ENCODE measurements at regions not wholly inside any gene's neighbourhood (a gene's known extent, or its start where the extent isn't known, plus 50 kb on each side); places are given as distances from the start of the nearest gene placed in this dataset.
"Not testable (repeated sequence)": the region's sequence is repeated elsewhere in the genome, so short reads cannot be mapped to it uniquely, and the experiment has no call there.

DNA sequence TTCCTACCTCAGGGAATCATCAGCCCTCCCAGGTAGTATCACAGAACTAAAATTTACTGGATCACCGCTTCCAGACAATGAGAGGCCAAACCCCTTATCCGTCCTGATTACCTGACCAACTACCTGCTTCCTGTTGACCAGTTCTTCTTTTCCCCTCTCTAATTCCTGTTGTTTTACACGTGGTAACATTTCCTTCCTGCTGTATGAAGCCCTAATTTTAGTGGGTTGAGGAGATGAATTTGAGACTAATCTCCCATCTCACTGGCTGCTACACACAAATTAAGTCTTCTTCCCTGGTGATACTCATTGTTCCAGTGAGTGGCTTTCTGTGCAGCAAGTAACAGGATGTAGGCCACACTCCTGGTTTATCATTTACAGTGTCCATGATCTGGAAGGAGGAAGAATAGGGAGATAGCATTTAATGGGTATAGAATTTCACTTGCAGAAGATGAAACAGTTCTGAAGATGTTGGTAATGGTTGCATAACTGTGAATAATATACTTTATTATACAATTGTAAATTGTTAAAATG lies 2112.9 kb downstream of the NCAM2 start:
- ChIA-PET POLR2A (no interaction called here), CTCF (no interaction called here)
- no peak for DNase-seq
- H3K9me3 Mint-ChIP-seq = peaks cover 3% of the 10 kb centered on the region
- H3K4me1 Mint-ChIP-seq (ENCODE audit: low read depth) = no peaks in the 10 kb centered on the region
- H3K4me3 Mint-ChIP-seq = no peak overlapping the region
- H3K36me3 Mint-ChIP-seq = no peaks in the 10 kb centered on the region
- H3K27ac Mint-ChIP-seq = no peak overlapping the region
- H3K27me3 Mint-ChIP-seq = no peaks in the 10 kb centered on the region
- intact Hi-C loops (cut with micrococcal nuclease) = no loop called here

DNA sequence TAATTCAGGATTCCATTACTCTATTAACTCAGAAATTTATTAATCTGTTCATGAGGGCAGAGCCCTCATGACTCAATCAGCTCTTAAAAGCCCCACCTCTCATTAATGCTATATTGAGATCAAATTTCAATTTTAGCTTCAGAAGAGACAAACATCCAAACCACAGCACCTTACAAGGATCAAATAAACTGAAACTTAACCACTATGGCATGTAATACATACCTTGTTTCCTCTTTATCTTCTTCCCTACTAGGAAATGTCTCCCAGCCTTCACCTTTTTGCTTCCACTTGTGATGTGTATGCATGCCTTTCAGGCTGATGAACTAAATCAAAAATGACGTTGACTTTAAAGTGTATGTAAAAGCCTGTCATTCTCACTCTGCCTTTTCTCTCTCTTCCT lies 2121.3 kb downstream of the NCAM2 start:
- intact Hi-C loops (cut with micrococcal nuclease) = no loop called here
- Mint-ChIP-seq H3K36me3 (no peaks in the 10 kb centered on the region), H3K27ac (no peak overlapping the region), H3K4me3 (no peak overlapping the region), H3K27me3 (no peaks in the 10 kb centered on the region), H3K4me1 (ENCODE audit: low read depth) (no peaks in the 10 kb centered on the region), H3K9me3 (peaks cover 3% of the 10 kb centered on the region)
- POLR2A ChIA-PET = no interaction called here
- no peak for DNase-seq
- CTCF ChIA-PET = no interaction called here

DNA sequence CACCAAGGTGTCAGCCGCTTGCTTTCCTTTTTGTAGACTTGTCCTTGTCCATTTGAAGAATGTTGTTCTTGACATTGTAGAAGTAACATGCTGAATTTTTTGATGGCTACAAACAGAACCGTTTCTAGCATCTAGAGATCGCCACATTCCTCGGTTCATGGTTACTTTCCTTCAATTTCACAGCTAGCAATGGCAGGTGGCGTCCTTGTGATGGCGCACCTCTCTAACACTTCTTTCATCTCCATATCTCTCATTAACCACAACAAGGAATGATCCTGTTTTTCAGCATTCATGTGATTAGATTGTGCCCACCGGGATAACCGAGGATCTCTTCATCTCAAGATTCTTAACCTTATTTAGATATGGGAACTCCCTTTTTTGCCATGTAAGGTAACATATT lies 2129.8 kb downstream of the NCAM2 start:
- no peaks in the 10 kb centered on the region for H3K9me3 Mint-ChIP-seq
- CTCF ChIA-PET = no interaction called here
- no peak overlapping the region for H3K27ac Mint-ChIP-seq
- no peaks in the 10 kb centered on the region for H3K27me3 Mint-ChIP-seq
- H3K4me1 Mint-ChIP-seq (ENCODE audit: low read depth) = no peaks in the 10 kb centered on the region
- intact Hi-C loops (cut with micrococcal nuclease) = no loop called here
- no peak for DNase-seq
- no peaks in the 10 kb centered on the region for H3K36me3 Mint-ChIP-seq
- H3K4me3 Mint-ChIP-seq = no peak overlapping the region
- POLR2A ChIA-PET = no interaction called here

DNA sequence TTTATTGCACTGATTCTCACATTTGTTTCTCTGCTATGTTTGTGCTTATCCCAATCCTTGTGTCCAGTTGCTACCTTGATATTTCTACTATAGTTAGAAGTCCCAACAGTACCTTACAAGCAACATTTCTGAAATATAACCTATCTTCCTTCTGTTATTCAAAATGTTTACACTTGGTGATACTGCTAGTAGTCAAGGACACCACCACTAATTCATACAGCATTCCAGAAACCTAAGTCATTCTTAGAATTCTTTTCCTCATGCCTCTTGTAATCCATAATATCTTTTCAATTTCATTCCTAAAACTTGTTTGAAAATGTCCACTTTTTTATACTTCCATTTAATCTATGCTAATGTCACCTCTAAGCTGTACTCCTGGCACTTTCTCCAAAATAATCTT lies 2132.1 kb downstream of the NCAM2 start:
- H3K9me3 Mint-ChIP-seq = peaks cover 4% of the 10 kb centered on the region
- H3K27me3 Mint-ChIP-seq = no peaks in the 10 kb centered on the region
- POLR2A ChIA-PET = no interaction called here

DNA sequence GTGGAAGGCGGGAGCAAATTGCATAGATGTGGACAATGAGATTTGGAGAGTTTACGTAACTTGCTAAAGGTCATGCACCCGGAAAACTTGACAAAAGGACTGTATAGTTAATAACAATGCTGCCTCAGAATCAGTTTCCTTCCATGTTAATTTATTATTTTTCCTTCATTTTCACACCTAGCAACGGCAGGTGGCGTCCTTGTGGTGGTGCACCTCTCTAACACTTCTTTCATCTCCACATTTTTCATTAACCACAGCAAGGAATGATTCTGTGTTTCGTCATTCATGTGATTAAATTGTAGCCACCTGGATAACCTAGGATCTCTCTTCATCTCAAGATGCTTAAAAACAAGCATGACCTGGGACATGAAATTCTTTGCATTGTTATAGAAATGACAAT lies 2133.0 kb downstream of the NCAM2 start:
- DNase-seq = no peak
- H3K4me1 Mint-ChIP-seq (ENCODE audit: low read depth) = no peaks in the 10 kb centered on the region

More for the DNA sequence above, 2132.1 kb downstream of the NCAM2 start:
- H3K4me3 Mint-ChIP-seq = no peak overlapping the region
- intact Hi-C loops (cut with micrococcal nuclease) = no loop called here
- H3K27ac Mint-ChIP-seq = no peak overlapping the region
- DNase-seq = no peak
- H3K4me1 Mint-ChIP-seq (ENCODE audit: low read depth) = no peaks in the 10 kb centered on the region
- CTCF ChIA-PET = no interaction called here
- H3K36me3 Mint-ChIP-seq = no peaks in the 10 kb centered on the region

DNA sequence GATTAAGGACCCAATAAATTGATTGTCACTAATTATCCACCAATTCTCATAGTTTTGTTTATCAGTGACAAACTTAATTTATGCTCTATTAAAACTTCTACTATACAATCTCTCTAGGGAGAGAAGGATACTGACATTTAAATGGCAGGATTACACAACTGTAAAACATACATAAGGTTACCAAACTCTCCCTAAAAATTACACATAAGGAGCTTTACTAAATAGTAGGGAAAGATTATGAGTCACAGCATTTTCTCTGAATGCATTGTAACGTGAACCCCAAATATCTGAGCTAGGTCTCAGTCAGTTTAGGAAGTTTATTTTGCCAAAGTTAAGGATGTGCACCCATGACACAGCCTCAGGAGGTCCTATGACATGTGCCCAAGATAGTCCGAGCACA lies 2140.6 kb downstream of the NCAM2 start:
- Mint-ChIP-seq H3K27ac (no peak overlapping the region), H3K36me3 (no peaks in the 10 kb centered on the region), H3K9me3 (peaks cover 6% of the 10 kb centered on the region), H3K4me1 (ENCODE audit: low read depth) (no peaks in the 10 kb centered on the region), H3K4me3 (no peak overlapping the region), H3K27me3 (no peaks in the 10 kb centered on the region)
- intact Hi-C loops (cut with micrococcal nuclease) = no loop called here
- CTCF ChIA-PET = no interaction called here
- no peak for DNase-seq
- POLR2A ChIA-PET = no interaction called here

More for the DNA sequence above, 2133.0 kb downstream of the NCAM2 start:
- ChIA-PET CTCF (no interaction called here), POLR2A (no interaction called here)
- H3K36me3 Mint-ChIP-seq = no peaks in the 10 kb centered on the region
- no peaks in the 10 kb centered on the region for H3K27me3 Mint-ChIP-seq
- H3K27ac Mint-ChIP-seq = no peak overlapping the region
- H3K9me3 Mint-ChIP-seq = peaks cover 4% of the 10 kb centered on the region
- intact Hi-C loops (cut with micrococcal nuclease) = no loop called here
- H3K4me3 Mint-ChIP-seq = no peak overlapping the region

DNA sequence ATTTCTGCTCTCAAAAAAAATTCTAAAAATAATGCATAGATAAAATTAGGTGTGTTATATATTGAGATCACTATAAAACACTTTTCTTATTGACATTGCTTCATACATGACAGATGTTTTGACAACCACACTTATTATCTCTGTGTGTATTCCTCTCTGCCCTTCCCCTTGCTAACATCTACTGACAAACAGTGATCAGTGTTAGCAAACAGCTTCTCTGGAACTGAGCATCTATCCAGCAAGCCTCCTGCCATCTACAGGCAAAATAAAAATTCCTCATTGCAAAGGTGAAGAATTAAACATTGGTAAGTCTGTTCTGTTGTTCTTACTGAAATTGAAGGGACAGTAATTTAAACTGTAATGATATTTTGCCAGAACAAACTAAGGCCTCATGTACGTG lies 2153.9 kb downstream of the NCAM2 start:
- Mint-ChIP-seq H3K4me3 (no peak overlapping the region), H3K4me1 (ENCODE audit: low read depth) (no peaks in the 10 kb centered on the region), H3K36me3 (no peaks in the 10 kb centered on the region), H3K27me3 (no peaks in the 10 kb centered on the region), H3K9me3 (peaks cover 2% of the 10 kb centered on the region), H3K27ac (no peak overlapping the region)
- ChIA-PET CTCF (no interaction called here), POLR2A (no interaction called here)
- no peak for DNase-seq
- intact Hi-C loops (cut with micrococcal nuclease) = no loop called here

DNA sequence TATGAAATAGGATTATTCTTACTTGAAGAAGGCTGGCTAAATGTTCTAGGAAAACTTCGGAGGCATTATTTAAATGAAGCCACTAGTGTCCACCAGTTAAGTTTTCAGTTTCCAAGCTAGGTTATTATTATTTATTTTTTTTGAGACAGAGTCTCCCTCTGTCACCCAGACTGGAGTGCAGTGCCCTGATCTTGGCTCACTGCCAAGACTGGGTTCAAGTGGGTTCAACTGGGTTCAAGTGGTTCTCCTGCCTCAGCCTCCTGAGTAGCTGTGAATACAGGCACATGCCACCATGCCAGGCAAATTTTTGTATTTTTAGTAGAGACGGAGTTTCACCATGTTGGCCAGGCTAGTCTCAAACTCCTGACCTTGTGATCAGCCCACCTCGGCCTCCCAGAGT lies 2155.6 kb downstream of the NCAM2 start:
- POLR2A ChIA-PET; H3K27ac Mint-ChIP-seq; DNase-seq; H3K4me3 Mint-ChIP-seq; CTCF ChIA-PET; H3K4me1 Mint-ChIP-seq (ENCODE audit: low read depth); intact Hi-C loops (cut with micrococcal nuclease); H3K9me3 Mint-ChIP-seq; H3K27me3 Mint-ChIP-seq; H3K36me3 Mint-ChIP-seq: not testable (repeated sequence)

DNA sequence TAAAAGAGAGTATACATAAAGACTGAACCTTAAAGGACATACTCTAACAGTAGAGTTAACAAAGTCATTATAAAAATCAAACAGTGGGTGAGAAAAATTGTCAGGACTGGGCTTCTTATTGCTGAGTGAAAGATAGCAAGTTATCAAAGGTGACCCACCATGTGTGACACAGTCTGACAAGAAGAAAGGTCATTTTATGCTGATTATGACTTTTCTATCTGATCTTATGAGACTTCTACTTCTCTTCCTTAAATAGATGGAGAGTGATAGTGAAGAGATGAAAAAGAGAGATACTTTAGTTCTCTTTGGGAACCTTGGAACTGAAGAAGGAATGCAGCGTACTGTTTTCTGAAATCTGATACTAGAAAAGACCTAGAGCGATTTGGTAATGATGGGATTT lies 2157.1 kb downstream of the NCAM2 start:
- Mint-ChIP-seq H3K4me1 (ENCODE audit: low read depth) (no peaks in the 10 kb centered on the region), H3K9me3 (peaks cover 2% of the 10 kb centered on the region), H3K27me3 (no peaks in the 10 kb centered on the region), H3K36me3 (no peaks in the 10 kb centered on the region), H3K27ac (no peak overlapping the region), H3K4me3 (no peak overlapping the region)
- ChIA-PET POLR2A (no interaction called here), CTCF (no interaction called here)
- DNase-seq = no peak
- intact Hi-C loops (cut with micrococcal nuclease) = no loop called here

DNA sequence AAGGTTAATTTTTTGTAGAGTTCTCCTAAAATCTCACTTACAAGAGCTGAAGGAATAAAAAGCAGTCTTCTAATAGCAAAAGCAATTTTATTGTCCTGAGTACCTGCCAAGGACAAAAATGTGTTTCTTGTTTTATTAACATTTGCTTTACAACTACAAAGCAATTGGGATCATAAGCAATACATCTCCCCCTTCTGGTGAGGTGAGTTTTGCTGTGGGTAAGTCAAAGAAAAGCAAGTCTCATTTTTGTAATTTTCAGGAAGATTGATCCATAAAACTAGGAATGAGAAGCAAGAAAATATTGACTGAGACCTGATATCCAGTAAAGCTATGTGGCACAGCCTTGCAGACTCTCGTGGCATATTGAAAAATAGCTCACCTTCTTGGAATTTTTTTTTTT lies 2162.7 kb downstream of the NCAM2 start:
- ChIA-PET POLR2A (no interaction called here), CTCF (no interaction called here)
- Mint-ChIP-seq H3K36me3 (no peaks in the 10 kb centered on the region), H3K9me3 (peaks cover 2% of the 10 kb centered on the region), H3K4me1 (ENCODE audit: low read depth) (no peaks in the 10 kb centered on the region), H3K27ac (no peak overlapping the region), H3K27me3 (no peaks in the 10 kb centered on the region), H3K4me3 (no peak overlapping the region)
- intact Hi-C loops (cut with micrococcal nuclease) = no loop called here
- DNase-seq = no peak

DNA sequence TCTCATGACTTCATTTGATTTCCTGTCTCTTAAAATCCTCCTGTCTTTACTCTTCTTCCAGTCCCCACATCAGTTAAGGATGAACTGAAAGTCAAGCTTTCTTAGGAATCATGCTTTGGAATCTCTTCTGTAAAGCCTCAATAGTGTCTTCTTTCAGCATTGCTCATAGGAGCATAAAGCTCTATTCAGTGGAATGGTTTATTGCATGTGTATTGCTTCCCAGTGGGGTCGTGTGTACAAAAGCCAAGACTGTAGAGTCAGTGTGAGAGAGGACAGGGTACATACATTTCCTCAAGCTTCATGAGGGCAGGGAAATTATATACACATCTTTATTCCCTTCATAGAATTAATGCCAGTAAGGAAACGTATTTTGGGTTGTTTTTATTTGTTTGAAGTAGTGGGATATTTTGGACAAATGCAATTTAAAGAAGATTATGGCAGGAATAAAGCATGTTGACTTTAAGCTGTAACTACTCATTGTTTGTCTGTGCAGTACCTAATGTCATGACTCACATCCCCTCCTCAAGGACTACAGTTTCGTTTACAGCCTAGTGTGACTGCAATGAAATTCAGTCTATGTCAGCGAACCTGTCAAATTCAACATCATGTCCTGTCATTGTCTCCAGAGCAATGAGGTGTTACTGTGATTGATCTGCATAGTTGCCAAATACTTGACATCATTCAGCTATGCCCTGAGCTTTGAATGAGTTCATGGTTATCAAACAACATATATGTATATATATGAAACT lies 2164.2 kb downstream of the NCAM2 start:
- intact Hi-C loops (cut with micrococcal nuclease) = no loop called here

More for the DNA sequence above, 2164.2 kb downstream of the NCAM2 start:
- H3K4me3 Mint-ChIP-seq = no peak overlapping the region
- H3K9me3 Mint-ChIP-seq = no peaks in the 10 kb centered on the region
- no peak overlapping the region for H3K27ac Mint-ChIP-seq
- no peaks in the 10 kb centered on the region for H3K27me3 Mint-ChIP-seq
- H3K4me1 Mint-ChIP-seq (ENCODE audit: low read depth) = no peaks in the 10 kb centered on the region
- H3K36me3 Mint-ChIP-seq = no peaks in the 10 kb centered on the region
- no peak for DNase-seq
- CTCF ChIA-PET = no interaction called here
- POLR2A ChIA-PET = no interaction called here

Data from activated CD4-positive, alpha-beta memory T cell treated with anti-CD3 and anti-CD28 coated beads for 36 hours (primary cell).